HG02870 (cell line): ENCODE measurements at regions not wholly inside any gene's neighbourhood (a gene's known extent, or its start where the extent isn't known, plus 50 kb on each side); places are given as distances from the start of the nearest gene placed in this dataset.

ENCODE experiments used
- ATAC-seq: cut with Tn5 transposase; IDR thresholded peaks from one replicate; pipeline ENCODE4 v1.9.1; 2021; ENCODE audit warnings: mild to moderate bottlenecking, moderate library complexity; ENCODE audit not compliant: unreplicated experiment

GRCh38 chr6:22925920-22926789 is 356.8 kb downstream of the HDGFL1 start:
- no peak for ATAC-seq

GRCh38 chr6:22926790-22927354 is 357.5 kb downstream of the HDGFL1 start:
- ATAC-seq, result no peak

- ATAC-seq, result no peak
These were observed 359.4 kb downstream of the HDGFL1 start for GRCh38 chr6:22928775-22929174.

GRCh38 chr6:22929311-22929985 is 360.1 kb downstream of the HDGFL1 start:
- ATAC-seq, result no peak

- no peak for ATAC-seq
These were observed 371.4 kb downstream of the HDGFL1 start for GRCh38 chr6:22940581-22941290.

GRCh38 chr6:22942403-22942802 is 373.0 kb downstream of the HDGFL1 start:
- ATAC-seq, result no peak

GRCh38 chr6:22943327-22943726 is 374.0 kb downstream of the HDGFL1 start:
- no peak for ATAC-seq

GRCh38 chr6:22949967-22950366 is 380.6 kb downstream of the HDGFL1 start:
- no peak for ATAC-seq

GRCh38 chr6:22952097-22952496 is 382.7 kb downstream of the HDGFL1 start:
- no peak for ATAC-seq

GRCh38 chr6:22954749-22955385 is 385.5 kb downstream of the HDGFL1 start:
- peak; percentile 64 for ATAC-seq

GRCh38 chr6:22956029-22956681 is 386.8 kb downstream of the HDGFL1 start:
- no peak for ATAC-seq

- peak; percentile 36 for ATAC-seq
These were observed 389.3 kb downstream of the HDGFL1 start for GRCh38 chr6:22958677-22959076.

- ATAC-seq, result no peak
These were observed 390.2 kb downstream of the HDGFL1 start for GRCh38 chr6:22959571-22959970.

GRCh38 chr6:22964334-22964733 is 395.0 kb downstream of the HDGFL1 start:
- ATAC-seq, result no peak

GRCh38 chr6:22965889-22966288 is 396.5 kb downstream of the HDGFL1 start:
- no peak for ATAC-seq

- no peak for ATAC-seq
These were observed 397.5 kb downstream of the HDGFL1 start for GRCh38 chr6:22966691-22967422.

GRCh38 chr6:22970004-22970403 is 400.6 kb downstream of the HDGFL1 start:
- ATAC-seq, result no peak

- no peak for ATAC-seq
These were observed 403.4 kb downstream of the HDGFL1 start for GRCh38 chr6:22972771-22973170.

- no peak for ATAC-seq
These were observed 405.7 kb downstream of the HDGFL1 start for GRCh38 chr6:22975079-22975478.

- ATAC-seq, result no peak
These were observed 411.1 kb downstream of the HDGFL1 start for GRCh38 chr6:22980446-22980845.
